Activated CD4-positive, alpha-beta T cell treated with anti-CD3 and anti-CD28 coated beads, Interleukin-2, amount 50 U/mL, for 16 hours (primary cell): ENCODE measurements at regions not wholly inside any gene's neighbourhood (a gene's known extent, or its start where the extent isn't known, plus 50 kb on each side); places are given as distances from the start of the nearest gene placed in this dataset.

ENCODE experiments used
- DNase-seq: peaks from one replicate; pipeline ENCODE4 v3.0.0-alpha.2; 2020

GRCh38 chr6:96465321-96465903 is 56.2 kb upstream of the UFL1 start:
- DNase-seq, result peak; percentile 54

DNA sequence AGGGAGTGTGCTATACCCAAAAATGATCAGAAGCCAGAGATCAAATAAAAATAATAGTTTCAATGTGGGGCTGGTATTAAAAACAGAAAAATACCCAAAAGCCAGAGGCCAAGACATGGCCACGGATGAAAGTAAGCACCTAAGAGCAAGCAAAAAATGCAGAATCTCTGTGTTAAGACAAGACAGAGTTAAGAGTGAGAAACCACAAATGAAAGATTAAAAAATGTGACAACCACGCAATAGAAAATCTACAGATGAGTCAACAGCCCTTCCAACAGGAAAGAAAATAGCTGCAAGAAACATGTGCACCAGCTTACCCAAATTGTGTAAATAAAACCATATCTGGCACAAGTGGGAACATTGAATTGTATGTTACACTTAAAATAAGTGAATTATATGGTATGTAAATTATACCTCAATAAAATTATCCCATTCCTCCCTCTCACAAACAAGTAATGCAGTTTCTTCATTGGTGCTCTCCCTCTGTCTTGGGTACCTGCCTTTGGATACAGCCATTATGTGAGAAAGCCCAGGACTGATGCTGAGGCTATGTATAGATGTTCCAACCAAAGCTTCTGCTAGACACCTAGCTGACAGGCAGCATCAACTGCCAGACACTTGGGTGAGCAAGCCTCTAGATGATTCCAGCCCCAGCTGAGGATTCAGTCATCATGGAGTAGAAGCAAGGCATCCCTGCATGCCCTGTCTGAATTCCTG is 55.3 kb upstream of the UFL1 start:
- peak; percentile 73 for DNase-seq

- peak; percentile 48 for DNase-seq
These were observed 53.8 kb upstream of the UFL1 start for GRCh38 chr6:96467814-96468213.

DNA sequence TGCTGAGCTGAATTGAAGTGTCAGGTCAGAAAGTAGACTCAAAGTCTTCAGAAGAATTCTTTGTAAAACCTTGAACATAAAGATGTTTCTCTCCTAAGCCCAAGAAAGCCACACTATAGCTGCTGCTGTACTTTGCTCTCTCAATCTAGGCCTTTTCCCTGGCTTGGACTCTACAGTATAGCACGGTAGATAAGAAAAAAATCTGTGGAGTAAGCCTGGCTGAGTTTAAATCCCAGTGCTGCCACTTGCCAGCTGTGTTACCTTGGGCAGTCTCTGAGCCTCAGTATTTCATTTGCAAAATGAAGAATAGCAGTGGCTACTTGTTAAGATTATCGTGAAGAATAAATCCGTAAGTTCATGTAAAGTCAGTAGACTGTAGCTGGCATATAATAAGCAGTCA is 53.3 kb upstream of the UFL1 start:
- DNase-seq, result no peak

DNA sequence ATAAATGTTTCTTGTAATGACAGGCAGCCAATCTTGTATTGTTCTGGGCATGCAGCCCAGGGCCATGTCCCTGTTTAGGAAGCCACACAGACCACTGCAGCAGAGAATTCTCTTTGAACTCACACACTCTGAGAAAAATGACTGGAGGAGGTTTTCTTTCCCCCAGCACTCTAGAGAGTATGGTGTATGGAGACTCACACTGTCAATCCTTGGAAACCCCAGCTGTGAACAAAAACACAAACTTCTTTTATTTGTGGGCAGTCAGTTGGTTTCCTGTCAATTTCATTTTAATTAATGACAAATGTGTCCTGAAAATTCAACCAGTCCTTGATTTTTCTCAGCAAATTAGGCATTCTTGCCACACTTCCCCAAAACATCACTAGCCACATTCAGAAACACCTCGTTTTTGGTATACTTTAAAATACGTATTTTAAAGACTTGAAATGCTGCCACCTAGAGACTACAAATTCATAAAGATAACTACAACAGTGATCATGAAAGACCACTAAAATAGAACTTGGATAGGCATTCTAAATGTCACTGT is 52.9 kb upstream of the UFL1 start:
- DNase-seq, result peak; percentile 10

DNA sequence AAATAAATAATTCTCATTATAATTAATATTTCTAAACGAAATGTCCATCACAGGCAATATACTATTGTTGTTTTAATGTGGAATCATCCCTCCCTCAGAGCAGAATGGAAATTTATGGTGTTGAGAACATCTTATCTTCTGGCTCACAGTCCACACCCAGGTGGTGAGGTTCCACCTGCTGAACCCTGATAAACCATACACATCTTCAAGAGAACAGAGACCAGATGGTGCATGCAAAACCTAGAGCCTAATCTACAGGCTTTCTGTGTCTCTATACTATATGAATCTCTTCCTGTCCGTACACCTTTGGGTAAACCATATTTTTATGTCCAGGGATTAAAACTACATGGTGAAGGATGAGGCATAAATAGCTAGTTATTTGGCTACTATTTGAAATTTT is 52.3 kb upstream of the UFL1 start:
- no peak for DNase-seq

- no peak for DNase-seq
These were observed 51.3 kb upstream of the UFL1 start for GRCh38 chr6:96470296-96470695.
